ENCODE measurements at regions not wholly inside any gene's neighbourhood (a gene's known extent, or its start where the extent isn't known, plus 50 kb on each side); places are given as distances from the start of the nearest gene placed in this dataset.

DNA sequence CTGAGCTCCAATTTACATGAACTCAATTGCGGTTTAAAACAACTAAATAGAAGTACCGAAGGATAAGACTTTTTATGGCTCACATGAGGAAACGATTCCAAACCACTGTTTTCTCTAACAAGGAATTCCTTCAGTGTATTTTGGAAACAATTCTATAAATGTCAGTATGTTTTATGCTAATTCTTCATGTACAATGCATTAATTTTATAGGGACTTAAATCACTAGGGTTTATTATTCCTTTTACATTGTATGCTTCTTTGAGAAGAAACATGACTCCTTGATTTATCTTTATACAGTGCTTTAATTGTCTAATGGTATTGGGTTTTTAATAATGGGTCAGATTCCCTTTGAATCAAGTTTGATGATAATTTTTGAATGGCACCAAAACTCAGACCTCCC lies 566.8 kb downstream of the EPHA4 start:
- no peak overlapping the region for H3K4me3 Mint-ChIP-seq
- no peak for DNase-seq (ENCODE audit: low spot score)
- no peak overlapping the region for H3K27ac Mint-ChIP-seq
- H3K27me3 Mint-ChIP-seq (ENCODE audit: low read depth) = no peaks in the 10 kb centered on the region
- ChIA-PET POLR2A (no interaction called here), CTCF (interaction anchor here (0.6 kb wide), 1 partner anchor 99 kb away, joined by 3 read pairs; no protein-coding TSS in a partner anchor)
- TF ChIP-seq, protein P1, sequence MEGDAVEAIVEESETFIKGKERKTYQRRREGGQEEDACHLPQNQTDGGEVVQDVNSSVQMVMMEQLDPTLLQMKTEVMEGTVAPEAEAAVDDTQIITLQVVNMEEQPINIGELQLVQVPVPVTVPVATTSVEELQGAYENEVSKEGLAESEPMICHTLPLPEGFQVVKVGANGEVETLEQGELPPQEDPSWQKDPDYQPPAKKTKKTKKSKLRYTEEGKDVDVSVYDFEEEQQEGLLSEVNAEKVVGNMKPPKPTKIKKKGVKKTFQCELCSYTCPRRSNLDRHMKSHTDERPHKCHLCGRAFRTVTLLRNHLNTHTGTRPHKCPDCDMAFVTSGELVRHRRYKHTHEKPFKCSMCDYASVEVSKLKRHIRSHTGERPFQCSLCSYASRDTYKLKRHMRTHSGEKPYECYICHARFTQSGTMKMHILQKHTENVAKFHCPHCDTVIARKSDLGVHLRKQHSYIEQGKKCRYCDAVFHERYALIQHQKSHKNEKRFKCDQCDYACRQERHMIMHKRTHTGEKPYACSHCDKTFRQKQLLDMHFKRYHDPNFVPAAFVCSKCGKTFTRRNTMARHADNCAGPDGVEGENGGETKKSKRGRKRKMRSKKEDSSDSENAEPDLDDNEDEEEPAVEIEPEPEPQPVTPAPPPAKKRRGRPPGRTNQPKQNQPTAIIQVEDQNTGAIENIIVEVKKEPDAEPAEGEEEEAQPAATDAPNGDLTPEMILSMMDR (IDR thresholded peaks at IDR 0.05) = no peak
- TF ChIP-seq ELF4 (CRISPR knock-in tag; IDR thresholded peaks at IDR 0.05; ENCODE audit: low read depth) = no peak
- no peak for TF ChIP-seq CREB1 (CRISPR knock-in tag; IDR thresholded peaks at IDR 0.05)
- no peak for TF ChIP-seq NR3C1 (CRISPR knock-in tag; conservative IDR thresholded peaks at IDR 0.05; ENCODE audit: low read depth)
- no peak for TF ChIP-seq ZMAT4 (CRISPR knock-in tag; IDR thresholded peaks at IDR 0.05)
- TF ChIP-seq, protein P2, sequence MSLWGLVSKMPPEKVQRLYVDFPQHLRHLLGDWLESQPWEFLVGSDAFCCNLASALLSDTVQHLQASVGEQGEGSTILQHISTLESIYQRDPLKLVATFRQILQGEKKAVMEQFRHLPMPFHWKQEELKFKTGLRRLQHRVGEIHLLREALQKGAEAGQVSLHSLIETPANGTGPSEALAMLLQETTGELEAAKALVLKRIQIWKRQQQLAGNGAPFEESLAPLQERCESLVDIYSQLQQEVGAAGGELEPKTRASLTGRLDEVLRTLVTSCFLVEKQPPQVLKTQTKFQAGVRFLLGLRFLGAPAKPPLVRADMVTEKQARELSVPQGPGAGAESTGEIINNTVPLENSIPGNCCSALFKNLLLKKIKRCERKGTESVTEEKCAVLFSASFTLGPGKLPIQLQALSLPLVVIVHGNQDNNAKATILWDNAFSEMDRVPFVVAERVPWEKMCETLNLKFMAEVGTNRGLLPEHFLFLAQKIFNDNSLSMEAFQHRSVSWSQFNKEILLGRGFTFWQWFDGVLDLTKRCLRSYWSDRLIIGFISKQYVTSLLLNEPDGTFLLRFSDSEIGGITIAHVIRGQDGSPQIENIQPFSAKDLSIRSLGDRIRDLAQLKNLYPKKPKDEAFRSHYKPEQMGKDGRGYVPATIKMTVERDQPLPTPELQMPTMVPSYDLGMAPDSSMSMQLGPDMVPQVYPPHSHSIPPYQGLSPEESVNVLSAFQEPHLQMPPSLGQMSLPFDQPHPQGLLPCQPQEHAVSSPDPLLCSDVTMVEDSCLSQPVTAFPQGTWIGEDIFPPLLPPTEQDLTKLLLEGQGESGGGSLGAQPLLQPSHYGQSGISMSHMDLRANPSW (CRISPR knock-in tag; conservative IDR thresholded peaks at IDR 0.05; ENCODE audit: low read depth) = no peak
- no peak for TF ChIP-seq NFYB (CRISPR knock-in tag; conservative IDR thresholded peaks at IDR 0.05; ENCODE audit: low read depth)
- no peak for TF ChIP-seq GTF2I (CRISPR knock-in tag; conservative IDR thresholded peaks at IDR 0.05)
- TF ChIP-seq FOXP1 (CRISPR knock-in tag; IDR thresholded peaks at IDR 0.05; ENCODE audit: borderline replicate concordance) = no peak
- peaks cover 15% of the 10 kb centered on the region for H3K4me1 Mint-ChIP-seq
- peaks cover 3% of the 10 kb centered on the region; the same call in 1 of the 2 replicates for H3K9me3 Mint-ChIP-seq
- ATAC-seq = no peak
- H3K36me3 Mint-ChIP-seq = no peaks in the 10 kb centered on the region

DNA sequence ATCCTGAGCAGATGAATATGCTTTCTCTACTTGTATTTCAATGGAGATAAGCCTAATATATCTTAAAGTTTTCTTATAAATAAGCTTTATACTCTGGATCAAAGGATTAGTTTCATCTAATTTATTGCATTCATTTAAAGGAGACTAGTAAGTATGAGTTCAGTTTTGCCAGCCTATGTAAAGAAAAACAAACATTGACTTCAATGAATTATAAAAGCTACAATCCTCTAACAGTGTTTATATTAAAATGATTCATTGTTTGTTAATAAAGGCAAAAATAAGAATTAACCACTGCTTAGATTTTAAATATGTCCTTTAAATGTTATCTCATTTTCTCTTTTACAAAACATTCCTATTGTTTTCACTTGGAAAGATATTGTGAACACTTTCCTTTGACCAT lies 566.0 kb downstream of the EPHA4 start:
- no peaks in the 10 kb centered on the region for H3K36me3 Mint-ChIP-seq
- ChIA-PET CTCF (no interaction called here), POLR2A (no interaction called here)
- H3K27me3 Mint-ChIP-seq (ENCODE audit: low read depth) = no peaks in the 10 kb centered on the region
- H3K4me1 Mint-ChIP-seq = peaks cover 15% of the 10 kb centered on the region
- TF ChIP-seq PRRX2 (CRISPR knock-in tag; IDR thresholded peaks at IDR 0.05) (no peak), JAZF1 (CRISPR knock-in tag; IDR thresholded peaks at IDR 0.05) (no peak), ZNF232 (CRISPR knock-in tag; IDR thresholded peaks at IDR 0.05) (no peak), PRDM15 (CRISPR knock-in tag; IDR thresholded peaks at IDR 0.05) (no peak), ATF3 (CRISPR knock-in tag; conservative IDR thresholded peaks at IDR 0.05) (no peak), CDX4 (CRISPR knock-in tag; IDR thresholded peaks at IDR 0.05; ENCODE audit: borderline replicate concordance) (no peak), ZNF423 (CRISPR knock-in tag; IDR thresholded peaks at IDR 0.05) (no peak)
- TF ChIP-seq, protein P3, sequence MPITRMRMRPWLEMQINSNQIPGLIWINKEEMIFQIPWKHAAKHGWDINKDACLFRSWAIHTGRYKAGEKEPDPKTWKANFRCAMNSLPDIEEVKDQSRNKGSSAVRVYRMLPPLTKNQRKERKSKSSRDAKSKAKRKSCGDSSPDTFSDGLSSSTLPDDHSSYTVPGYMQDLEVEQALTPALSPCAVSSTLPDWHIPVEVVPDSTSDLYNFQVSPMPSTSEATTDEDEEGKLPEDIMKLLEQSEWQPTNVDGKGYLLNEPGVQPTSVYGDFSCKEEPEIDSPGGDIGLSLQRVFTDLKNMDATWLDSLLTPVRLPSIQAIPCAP (CRISPR knock-in tag; IDR thresholded peaks at IDR 0.05) = no peak
- TF ChIP-seq, protein P4, sequence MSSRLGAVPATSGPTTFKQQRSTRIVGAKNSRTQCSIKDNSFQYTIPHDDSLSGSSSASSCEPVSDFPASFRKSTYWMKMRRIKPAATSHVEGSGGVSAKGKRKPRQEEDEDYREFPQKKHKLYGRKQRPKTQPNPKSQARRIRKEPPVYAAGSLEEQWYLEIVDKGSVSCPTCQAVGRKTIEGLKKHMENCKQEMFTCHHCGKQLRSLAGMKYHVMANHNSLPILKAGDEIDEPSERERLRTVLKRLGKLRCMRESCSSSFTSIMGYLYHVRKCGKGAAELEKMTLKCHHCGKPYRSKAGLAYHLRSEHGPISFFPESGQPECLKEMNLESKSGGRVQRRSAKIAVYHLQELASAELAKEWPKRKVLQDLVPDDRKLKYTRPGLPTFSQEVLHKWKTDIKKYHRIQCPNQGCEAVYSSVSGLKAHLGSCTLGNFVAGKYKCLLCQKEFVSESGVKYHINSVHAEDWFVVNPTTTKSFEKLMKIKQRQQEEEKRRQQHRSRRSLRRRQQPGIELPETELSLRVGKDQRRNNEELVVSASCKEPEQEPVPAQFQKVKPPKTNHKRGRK (CRISPR knock-in tag; IDR thresholded peaks at IDR 0.05; ENCODE audit: borderline replicate concordance) = no peak
- TF ChIP-seq, protein P5, sequence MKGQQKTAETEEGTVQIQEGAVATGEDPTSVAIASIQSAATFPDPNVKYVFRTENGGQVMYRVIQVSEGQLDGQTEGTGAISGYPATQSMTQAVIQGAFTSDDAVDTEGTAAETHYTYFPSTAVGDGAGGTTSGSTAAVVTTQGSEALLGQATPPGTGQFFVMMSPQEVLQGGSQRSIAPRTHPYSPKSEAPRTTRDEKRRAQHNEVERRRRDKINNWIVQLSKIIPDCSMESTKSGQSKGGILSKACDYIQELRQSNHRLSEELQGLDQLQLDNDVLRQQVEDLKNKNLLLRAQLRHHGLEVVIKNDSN (CRISPR knock-in tag; IDR thresholded peaks at IDR 0.05) = no peak
- no peak overlapping the region for H3K4me3 Mint-ChIP-seq
- ATAC-seq (no peak), DNase-seq (ENCODE audit: low spot score) (no peak)
- H3K9me3 Mint-ChIP-seq = peaks cover 3% of the 10 kb centered on the region; the same call in 1 of the 2 replicates
- no peak overlapping the region for H3K27ac Mint-ChIP-seq

All from WTC11 (cell line).